Adrenal gland (tissue), 5 donors: ENCODE measurements at regions not wholly inside any gene's neighbourhood (a gene's known extent, or its start where the extent isn't known, plus 50 kb on each side); places are given as distances from the start of the nearest gene placed in this dataset.

Experiments
- POLR2A ChIP-seq, 2 donors: fragments of 450-650 bp; IDR thresholded peaks; one replicate each; pipeline ENCODE4 v1.6.1; 2017; ENCODE audit warnings: antibody characterized with exemption in 2 of 2, mild to moderate bottlenecking in 2 of 2, moderate library complexity in 1 of 2
- TF ChIP-seq, protein P1 (sequence below), 6 experiments: fragments of 450-650 bp in 4 of 6; fragments of 200-600 bp in 2 of 6; sonication (generic) in 1 of 6; IDR thresholded peaks; 1 replicate in 5 of 6; 2 replicates in 1 of 6; pipeline versions ENCODE4 v1.5.1 to v1.8.0; 2016 to 2021; ENCODE audit warnings: antibody characterized with exemption in 6 of 6, mild to moderate bottlenecking in 2 of 6, moderate library complexity in 1 of 6
- donor health status: DM: no; HTN: no; CAD: no.

DNA sequence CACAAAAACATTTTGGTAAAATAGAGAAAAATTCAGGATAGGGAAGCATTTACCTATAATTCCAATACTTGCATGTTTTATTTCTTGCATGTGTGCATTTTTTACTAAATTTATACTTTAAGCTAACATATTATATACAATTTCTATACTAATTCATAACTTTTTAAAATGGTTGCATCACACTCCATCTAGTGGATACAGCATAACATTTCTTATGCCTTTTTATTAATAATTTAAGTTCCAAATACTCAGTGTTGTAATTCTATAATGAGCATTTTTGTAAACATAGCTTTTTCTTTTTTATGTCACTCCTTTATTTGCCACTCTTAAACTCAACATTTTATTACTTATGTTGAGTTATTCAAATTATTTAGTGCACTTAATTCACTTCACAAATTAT is 477.7 kb downstream of the ZBBX start:
- TF ChIP-seq, protein P1, sequence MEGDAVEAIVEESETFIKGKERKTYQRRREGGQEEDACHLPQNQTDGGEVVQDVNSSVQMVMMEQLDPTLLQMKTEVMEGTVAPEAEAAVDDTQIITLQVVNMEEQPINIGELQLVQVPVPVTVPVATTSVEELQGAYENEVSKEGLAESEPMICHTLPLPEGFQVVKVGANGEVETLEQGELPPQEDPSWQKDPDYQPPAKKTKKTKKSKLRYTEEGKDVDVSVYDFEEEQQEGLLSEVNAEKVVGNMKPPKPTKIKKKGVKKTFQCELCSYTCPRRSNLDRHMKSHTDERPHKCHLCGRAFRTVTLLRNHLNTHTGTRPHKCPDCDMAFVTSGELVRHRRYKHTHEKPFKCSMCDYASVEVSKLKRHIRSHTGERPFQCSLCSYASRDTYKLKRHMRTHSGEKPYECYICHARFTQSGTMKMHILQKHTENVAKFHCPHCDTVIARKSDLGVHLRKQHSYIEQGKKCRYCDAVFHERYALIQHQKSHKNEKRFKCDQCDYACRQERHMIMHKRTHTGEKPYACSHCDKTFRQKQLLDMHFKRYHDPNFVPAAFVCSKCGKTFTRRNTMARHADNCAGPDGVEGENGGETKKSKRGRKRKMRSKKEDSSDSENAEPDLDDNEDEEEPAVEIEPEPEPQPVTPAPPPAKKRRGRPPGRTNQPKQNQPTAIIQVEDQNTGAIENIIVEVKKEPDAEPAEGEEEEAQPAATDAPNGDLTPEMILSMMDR (IDR thresholded peaks at IDR 0.05) = peak in 1 of 6 experiments; percentile 9
- TF ChIP-seq POLR2A (IDR thresholded peaks at IDR 0.05) = no peak
